ENCODE measurements at regions not wholly inside any gene's neighbourhood (a gene's known extent, or its start where the extent isn't known, plus 50 kb on each side); places are given as distances from the start of the nearest gene placed in this dataset.

DNA sequence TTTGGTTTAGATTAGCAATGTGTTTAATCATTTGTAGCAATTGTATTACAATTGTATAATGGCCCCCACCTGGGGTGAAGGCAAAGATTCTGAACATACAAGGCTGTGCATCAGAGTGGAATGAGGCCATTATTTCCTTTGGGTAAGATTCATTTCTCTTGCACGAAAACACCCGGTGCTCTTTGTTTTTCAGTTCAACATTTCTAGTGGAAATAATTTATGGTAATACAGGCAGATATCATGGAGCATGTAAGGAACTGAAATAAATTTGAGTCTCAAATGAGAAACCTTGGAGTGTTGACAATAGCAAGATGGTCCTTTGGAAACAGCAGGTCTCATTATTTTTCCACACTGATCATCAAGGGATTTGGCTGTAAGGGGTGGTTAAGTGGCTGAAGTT, 475.9 kb downstream of the GABRG2 start:
- in situ Hi-C loops (cut with HindIII; ENCODE audit: low pct_ligation_motif_present, low sequenced_read_pairs), result no loop called here
- Histone ChIP-seq H3K27me3 (replicated peaks) (no peaks in the 10 kb centered on the region), H3K36me3 (replicated peaks) (no peaks in the 10 kb centered on the region), H3K4me3 (ENCODE audit: low read depth, low read length) (no peak overlapping the region), H3K27ac (no peak overlapping the region)
- TF ChIP-seq, protein P1, sequence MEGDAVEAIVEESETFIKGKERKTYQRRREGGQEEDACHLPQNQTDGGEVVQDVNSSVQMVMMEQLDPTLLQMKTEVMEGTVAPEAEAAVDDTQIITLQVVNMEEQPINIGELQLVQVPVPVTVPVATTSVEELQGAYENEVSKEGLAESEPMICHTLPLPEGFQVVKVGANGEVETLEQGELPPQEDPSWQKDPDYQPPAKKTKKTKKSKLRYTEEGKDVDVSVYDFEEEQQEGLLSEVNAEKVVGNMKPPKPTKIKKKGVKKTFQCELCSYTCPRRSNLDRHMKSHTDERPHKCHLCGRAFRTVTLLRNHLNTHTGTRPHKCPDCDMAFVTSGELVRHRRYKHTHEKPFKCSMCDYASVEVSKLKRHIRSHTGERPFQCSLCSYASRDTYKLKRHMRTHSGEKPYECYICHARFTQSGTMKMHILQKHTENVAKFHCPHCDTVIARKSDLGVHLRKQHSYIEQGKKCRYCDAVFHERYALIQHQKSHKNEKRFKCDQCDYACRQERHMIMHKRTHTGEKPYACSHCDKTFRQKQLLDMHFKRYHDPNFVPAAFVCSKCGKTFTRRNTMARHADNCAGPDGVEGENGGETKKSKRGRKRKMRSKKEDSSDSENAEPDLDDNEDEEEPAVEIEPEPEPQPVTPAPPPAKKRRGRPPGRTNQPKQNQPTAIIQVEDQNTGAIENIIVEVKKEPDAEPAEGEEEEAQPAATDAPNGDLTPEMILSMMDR (IDR thresholded peaks at IDR 0.05; ENCODE audit: low read depth, low read length, missing control alignments), result no peak
- no peak for DNase-seq

DNA sequence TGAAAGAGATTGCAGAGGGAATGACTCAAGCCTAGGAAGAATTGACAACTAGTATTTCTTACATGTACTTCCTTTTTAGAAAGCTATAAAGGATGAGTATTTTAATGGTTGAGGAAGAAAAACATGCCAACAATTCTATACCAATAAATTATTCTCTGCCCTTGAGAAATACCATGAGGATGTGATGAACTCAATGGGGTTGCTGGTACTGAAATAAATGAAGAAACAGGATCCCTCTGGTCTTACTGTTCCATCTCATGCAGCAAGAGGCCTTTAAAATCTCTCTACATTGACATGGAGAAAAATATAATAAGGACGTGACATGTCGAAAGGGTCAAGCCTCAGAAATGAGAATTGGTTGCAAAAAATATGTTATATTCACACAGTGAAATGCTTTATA, 477.3 kb downstream of the GABRG2 start:
- no peak overlapping the region for H3K27ac ChIP-seq
- no peaks in the 10 kb centered on the region for H3K36me3 ChIP-seq (replicated peaks)
- in situ Hi-C loops (cut with HindIII; ENCODE audit: low pct_ligation_motif_present, low sequenced_read_pairs), result no loop called here
- DNase-seq, result no peak
- no peak overlapping the region for H3K4me3 ChIP-seq (ENCODE audit: low read depth, low read length)
- TF ChIP-seq, protein P1 (IDR thresholded peaks at IDR 0.05; ENCODE audit: low read depth, low read length, missing control alignments), result no peak
- no peaks in the 10 kb centered on the region for H3K27me3 ChIP-seq (replicated peaks)

DNA sequence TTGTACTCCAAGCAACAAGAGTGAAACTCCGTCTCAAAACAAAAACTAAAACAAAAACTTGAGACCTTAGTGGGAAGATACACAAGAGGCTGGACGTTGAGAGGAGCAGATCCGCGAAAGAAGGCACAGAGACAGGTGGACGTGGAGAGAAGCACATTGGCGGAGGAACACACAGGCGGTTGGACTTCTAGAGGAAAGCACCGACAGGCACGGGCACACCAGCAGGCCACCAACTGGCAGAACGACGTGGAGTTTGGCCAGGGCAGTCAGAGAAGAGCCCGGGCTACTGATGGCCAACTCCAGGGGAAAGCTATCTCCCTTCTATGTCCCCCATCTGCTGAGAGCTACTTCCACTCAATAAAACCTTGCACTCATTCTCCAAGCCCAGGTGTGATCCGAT, 482.7 kb downstream of the GABRG2 start:
- Histone ChIP-seq H3K4me3 (ENCODE audit: low read depth, low read length) (no peak overlapping the region), H3K27ac (no peak overlapping the region), H3K36me3 (replicated peaks) (no peaks in the 10 kb centered on the region), H3K27me3 (replicated peaks) (no peaks in the 10 kb centered on the region)
- TF ChIP-seq, protein P1 (IDR thresholded peaks at IDR 0.05; ENCODE audit: low read depth, low read length, missing control alignments), result no peak
- no peak for DNase-seq
- in situ Hi-C loops (cut with HindIII; ENCODE audit: low pct_ligation_motif_present, low sequenced_read_pairs), result no loop called here

DNA sequence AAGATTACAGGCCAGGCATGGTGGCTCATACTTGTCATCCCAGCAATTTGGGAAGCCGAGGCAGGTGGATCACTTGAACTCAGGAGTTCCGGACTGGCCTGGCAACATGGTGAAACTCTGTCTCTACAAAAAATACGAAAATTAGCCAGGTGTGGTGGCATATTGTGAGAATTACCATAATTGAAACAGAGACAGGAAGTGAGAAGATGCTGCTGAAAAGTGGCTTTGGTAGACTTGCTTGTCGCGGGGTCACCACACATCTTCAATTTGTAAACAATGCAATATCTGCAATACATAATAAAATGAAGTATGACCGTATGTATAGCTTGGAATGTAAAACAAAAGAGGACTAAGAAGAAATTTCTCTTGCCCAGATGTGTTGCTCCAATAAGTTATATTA, 490.5 kb downstream of the GABRG2 start:
- in situ Hi-C loops (cut with HindIII; ENCODE audit: low pct_ligation_motif_present, low sequenced_read_pairs), result no loop called here
- TF ChIP-seq, protein P1 (IDR thresholded peaks at IDR 0.05; ENCODE audit: low read depth, low read length, missing control alignments), result no peak
- Histone ChIP-seq H3K27me3 (replicated peaks) (no peaks in the 10 kb centered on the region), H3K36me3 (replicated peaks) (no peaks in the 10 kb centered on the region), H3K27ac (no peak overlapping the region), H3K4me3 (ENCODE audit: low read depth, low read length) (no peak overlapping the region)
- DNase-seq, result no peak

DNA sequence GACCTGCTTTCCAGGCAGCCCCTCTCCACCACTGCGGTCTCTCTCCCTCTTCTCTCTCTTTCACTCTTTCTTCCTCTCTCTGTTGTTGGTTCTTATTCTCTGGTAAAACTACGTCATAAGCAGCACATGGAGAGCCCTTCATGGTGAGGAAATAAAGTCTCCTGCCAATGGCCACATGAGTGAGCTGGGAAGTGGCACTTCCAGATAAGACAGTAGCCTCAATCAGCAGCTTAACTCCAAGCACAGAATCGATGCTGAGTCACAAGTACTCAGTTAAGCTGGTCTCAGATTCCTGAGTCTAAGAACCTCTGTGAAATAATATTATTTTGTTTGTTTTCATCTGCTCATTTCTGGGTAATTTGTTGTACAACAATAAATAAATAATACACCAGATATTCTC, 500.1 kb downstream of the GABRG2 start:
- Histone ChIP-seq H3K36me3 (replicated peaks) (no peaks in the 10 kb centered on the region), H3K27ac (no peak overlapping the region), H3K4me3 (ENCODE audit: low read depth, low read length) (no peak overlapping the region), H3K27me3 (replicated peaks) (no peaks in the 10 kb centered on the region)
- no peak for DNase-seq
- in situ Hi-C loops (cut with HindIII; ENCODE audit: low pct_ligation_motif_present, low sequenced_read_pairs), result no loop called here
- TF ChIP-seq, protein P1 (IDR thresholded peaks at IDR 0.05; ENCODE audit: low read depth, low read length, missing control alignments), result no peak

DNA sequence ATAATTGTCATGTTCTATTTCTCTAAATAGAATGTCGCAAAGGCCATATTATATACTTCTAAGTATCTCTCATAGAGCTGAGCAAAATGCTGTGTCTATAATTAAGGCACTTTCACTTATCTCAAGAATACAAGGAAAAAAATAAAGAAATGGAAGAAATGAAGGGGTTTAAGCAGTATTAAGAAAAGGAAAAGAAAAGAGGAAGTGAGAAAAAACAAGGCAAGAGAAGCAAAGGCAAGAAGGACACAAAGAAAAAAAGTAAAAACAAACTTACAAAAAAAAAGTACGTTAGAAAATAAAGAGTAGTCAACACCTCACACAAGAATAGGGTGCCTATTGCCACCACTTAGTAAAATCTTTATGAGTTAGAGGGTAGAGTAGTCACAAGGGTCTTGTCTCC, 506.2 kb downstream of the GABRG2 start:
- Histone ChIP-seq H3K27ac (no peak overlapping the region), H3K27me3 (replicated peaks) (no peaks in the 10 kb centered on the region), H3K36me3 (replicated peaks) (no peaks in the 10 kb centered on the region), H3K4me3 (ENCODE audit: low read depth, low read length) (no peak overlapping the region)
- DNase-seq, result no peak
- TF ChIP-seq, protein P1 (IDR thresholded peaks at IDR 0.05; ENCODE audit: low read depth, low read length, missing control alignments), result no peak
- in situ Hi-C loops (cut with HindIII; ENCODE audit: low pct_ligation_motif_present, low sequenced_read_pairs), result no loop called here

Measured in brain microvascular endothelial cell (primary cell).